Coronary artery (tissue), 2 donors: ENCODE measurements at regions not wholly inside any gene's neighbourhood (a gene's known extent, or its start where the extent isn't known, plus 50 kb on each side); places are given as distances from the start of the nearest gene placed in this dataset.
"Not testable (repeated sequence)": the region's sequence is repeated elsewhere in the genome, so short reads cannot be mapped to it uniquely, and the experiment has no call there.

Experiments
- DNase-seq: peaks from one replicate; pipeline ENCODE4 v3.0.0-alpha.2; 2017; ENCODE audit warnings: low spot score
- H3K27ac ChIP-seq, 2 donors: fragments of 200-600 bp; sonication (generic); one replicate each; pipeline ENCODE4 v1.5.1; 2016 to 2019
- H3K4me3 ChIP-seq: fragments of 200-600 bp; sonication (generic); 2 replicates; pipeline ENCODE4 v1.5.1; 2016; ENCODE audit warnings: mild to moderate bottlenecking, moderate library complexity
- CTCF ChIP-seq: fragments of 200-600 bp; sonication (generic); IDR thresholded peaks from one replicate; pipeline ENCODE4 v1.5.1; 2019; ENCODE audit warnings: antibody characterized with exemption

DNA sequence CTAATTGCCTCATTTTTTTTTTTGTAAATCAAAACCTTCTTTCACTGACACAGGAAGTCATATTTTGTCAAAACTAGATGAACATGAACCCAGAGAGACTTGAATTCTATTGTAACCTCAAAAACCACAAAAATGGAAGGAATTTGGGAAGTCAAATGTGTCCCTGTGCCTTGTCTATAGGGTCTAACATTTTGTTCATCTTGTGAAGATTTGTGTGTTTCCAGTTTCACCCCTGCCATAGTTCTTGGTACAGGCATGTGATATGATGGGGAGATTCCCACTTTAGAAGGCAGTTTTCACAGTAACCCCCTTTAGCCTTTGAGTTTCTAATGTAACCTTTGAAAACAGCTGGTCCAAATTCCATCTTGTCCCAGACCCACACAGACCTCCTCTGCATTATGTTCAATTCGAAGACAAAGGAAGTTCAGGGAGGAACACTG, 318.5 kb upstream of the ADAMTS9 start:
- no peak for DNase-seq
- no peak for TF ChIP-seq CTCF
- H3K27ac ChIP-seq = no peak overlapping the region

DNA sequence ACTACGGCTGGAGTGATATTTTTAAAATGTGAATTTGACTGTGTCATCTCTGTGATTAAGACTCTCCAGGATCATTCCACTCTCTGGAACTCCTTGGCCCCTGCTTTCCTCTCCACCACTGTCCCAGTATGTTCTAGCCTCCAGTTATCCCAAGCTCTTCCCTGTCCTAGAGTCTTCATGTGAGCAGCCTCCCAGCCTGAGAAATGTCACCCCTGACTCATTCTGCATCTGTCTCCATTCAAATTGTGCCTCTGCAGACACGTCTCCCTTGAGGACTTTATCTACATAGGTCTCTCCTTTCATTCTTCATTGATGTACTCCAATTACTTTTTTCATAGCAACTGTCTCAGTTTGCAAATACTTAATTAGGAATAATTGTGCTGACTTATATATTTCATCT, 317.7 kb upstream of the ADAMTS9 start:
- no peak for DNase-seq
- no peak for TF ChIP-seq CTCF
- Histone ChIP-seq H3K27ac (no peak overlapping the region), H3K4me3 (no peak overlapping the region)

More for the DNA sequence above, 318.5 kb upstream of the ADAMTS9 start:
- H3K4me3 ChIP-seq = no peak overlapping the region

GRCh38 chr3:65004795-65005295, 317.0 kb upstream of the ADAMTS9 start:
- H3K27ac ChIP-seq = no peak overlapping the region
- no peak for TF ChIP-seq CTCF
- no peak for DNase-seq
- H3K4me3 ChIP-seq = no peak overlapping the region

DNA sequence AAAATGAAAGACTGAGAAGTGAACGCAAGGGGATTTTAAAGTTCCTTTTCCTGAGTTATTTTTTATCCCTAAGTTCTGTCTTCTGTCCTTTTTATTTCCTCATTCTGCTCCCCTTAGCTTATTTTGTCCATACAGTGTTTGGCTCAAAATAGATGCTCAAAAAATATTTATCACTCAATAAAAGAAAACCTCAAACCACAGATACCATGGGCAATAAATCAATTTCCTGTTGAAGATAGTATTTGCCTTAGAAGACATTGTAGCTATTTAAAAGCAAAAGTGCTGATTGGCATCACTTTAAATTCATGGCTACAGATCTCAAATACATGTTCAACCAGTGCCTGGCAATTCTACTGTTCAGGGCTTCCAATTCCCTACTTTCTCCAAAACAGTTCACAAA, 316.5 kb upstream of the ADAMTS9 start:
- DNase-seq = no peak
- TF ChIP-seq CTCF = no peak
- Histone ChIP-seq H3K4me3 (no peak overlapping the region), H3K27ac (no peak overlapping the region)

DNA sequence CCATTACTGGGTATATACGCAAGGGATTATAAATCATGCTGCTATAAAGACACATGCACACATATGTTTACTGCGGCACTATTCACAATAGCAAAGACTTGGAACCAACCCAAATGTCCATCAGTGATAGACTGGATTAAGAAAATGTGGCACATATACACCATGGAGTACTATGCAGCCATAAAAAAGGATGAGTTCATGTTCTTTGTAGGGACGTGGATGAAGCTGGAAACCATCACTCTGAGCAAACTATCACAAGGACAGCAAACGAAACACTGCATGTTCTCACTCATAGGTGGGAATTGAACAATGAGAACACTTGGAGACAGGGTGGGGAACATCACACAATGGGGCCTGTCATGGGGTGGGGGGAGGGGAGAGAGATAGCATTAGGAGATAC, 313.3 kb upstream of the ADAMTS9 start:
- not testable (repeated sequence) for DNase-seq, H3K27ac ChIP-seq, H3K4me3 ChIP-seq

DNA sequence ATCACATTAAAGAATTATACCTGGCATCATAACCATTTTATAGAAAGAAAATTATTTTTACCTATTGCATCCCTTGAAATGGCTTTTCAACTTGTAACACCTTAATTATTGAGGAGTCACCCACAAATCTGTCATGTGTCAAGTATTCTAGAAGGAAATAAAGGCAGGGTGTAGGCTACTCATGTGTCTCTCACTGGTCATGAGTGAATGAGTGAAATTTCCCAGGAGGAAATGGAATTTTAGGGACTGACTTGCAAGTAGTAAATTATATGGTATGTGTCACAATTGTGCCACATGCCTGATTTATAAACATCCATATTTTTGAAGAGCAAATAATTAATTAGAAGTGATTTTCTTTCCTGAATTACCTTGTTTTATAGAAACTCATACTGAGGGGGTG, 310.5 kb upstream of the ADAMTS9 start:
- TF ChIP-seq CTCF = no peak
- Histone ChIP-seq H3K4me3 (no peak overlapping the region), H3K27ac (no peak overlapping the region)
- DNase-seq = no peak

DNA sequence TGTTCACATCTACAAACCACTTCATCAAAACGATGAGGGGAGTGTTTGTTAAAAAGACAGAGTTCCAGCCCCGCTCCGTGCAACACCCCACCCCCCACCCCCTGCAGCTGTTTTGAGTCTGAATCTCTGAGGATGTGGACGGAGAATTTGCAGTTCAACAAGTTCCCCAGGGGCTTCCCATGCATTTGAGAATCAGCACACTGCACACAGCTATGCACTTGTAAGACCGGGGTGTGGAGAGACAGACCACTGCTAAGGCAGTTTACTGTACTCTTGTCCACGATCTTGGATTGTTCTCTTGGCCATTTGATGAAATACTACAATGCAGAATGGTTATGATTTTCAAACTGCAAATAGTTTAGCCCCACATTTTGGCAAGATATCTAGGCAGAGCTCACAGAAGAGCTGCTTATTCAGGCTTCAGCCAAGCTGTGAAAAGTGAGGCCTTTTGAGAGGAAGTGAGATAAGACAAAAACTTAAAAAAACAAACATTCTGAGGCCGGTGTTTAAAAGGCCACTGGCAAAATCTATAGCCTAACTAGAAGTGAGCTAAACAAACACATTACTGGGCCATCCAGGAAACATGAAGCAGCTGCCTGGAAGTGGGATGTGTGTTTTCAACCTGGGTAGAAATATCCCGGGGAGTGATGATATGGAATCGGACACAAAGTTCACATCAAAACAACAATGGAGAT, 308.2 kb upstream of the ADAMTS9 start:
- TF ChIP-seq CTCF = no peak
- DNase-seq = no peak
- no peak overlapping the region for H3K4me3 ChIP-seq
- H3K27ac ChIP-seq = peak overlapping the region in 1 of 2 donors; percentile 40
